EH (cell line): ENCODE measurements at regions not wholly inside any gene's neighbourhood (a gene's known extent, or its start where the extent isn't known, plus 50 kb on each side); places are given as distances from the start of the nearest gene placed in this dataset.
"Not testable (repeated sequence)": the region's sequence is repeated elsewhere in the genome, so short reads cannot be mapped to it uniquely, and the experiment has no call there.

Experiments
- DNase-seq: peaks from one replicate; pipeline ENCODE4 v3.0.0-alpha.2; 2015; ENCODE audit warnings: low read depth

- no peak for DNase-seq
These were observed 400.8 kb downstream of the REEP3 start for GRCh38 chr10:63921908-63922467.

- no peak for DNase-seq
These were observed 401.5 kb downstream of the REEP3 start for GRCh38 chr10:63922468-63923284.

GRCh38 chr10:63929831-63930467 is 408.7 kb downstream of the REEP3 start:
- DNase-seq = peak; percentile 5

- no peak for DNase-seq
These were observed 409.4 kb downstream of the REEP3 start for GRCh38 chr10:63930584-63930983.

- DNase-seq = no peak
These were observed 414.5 kb downstream of the REEP3 start for GRCh38 chr10:63935705-63936104.

- DNase-seq = no peak
These were observed 419.2 kb downstream of the REEP3 start for GRCh38 chr10:63940277-63940922.

GRCh38 chr10:63964406-63964805 is 443.2 kb downstream of the REEP3 start:
- DNase-seq = no peak

- DNase-seq = no peak
These were observed 444.6 kb downstream of the REEP3 start for GRCh38 chr10:63965846-63966245.

- no peak for DNase-seq
These were observed 452.0 kb downstream of the REEP3 start for GRCh38 chr10:63972949-63973827.

GRCh38 chr10:63976538-63976937 is 455.3 kb downstream of the REEP3 start:
- peak; percentile 39 for DNase-seq

- peak; percentile 43 for DNase-seq
These were observed 456.2 kb downstream of the REEP3 start for GRCh38 chr10:63977329-63977923.

GRCh38 chr10:63980870-63981269 is 459.7 kb downstream of the REEP3 start:
- DNase-seq = not testable (repeated sequence)

- DNase-seq = not testable (repeated sequence)
These were observed 462.9 kb downstream of the REEP3 start for GRCh38 chr10:63984061-63984460.

GRCh38 chr10:63986536-63986935 is 465.3 kb downstream of the REEP3 start:
- DNase-seq = no peak

GRCh38 chr10:63987212-63987611 is 466.0 kb downstream of the REEP3 start:
- no peak for DNase-seq

- DNase-seq = no peak
These were observed 473.2 kb downstream of the REEP3 start for GRCh38 chr10:63994371-63994770.

- no peak for DNase-seq
These were observed 486.0 kb downstream of the REEP3 start for GRCh38 chr10:64007157-64007556.

GRCh38 chr10:64010711-64011110 is 489.5 kb downstream of the REEP3 start:
- DNase-seq = no peak

- no peak for DNase-seq
These were observed 490.9 kb downstream of the REEP3 start for GRCh38 chr10:64011912-64012714.

GRCh38 chr10:64014281-64014680 is 493.1 kb downstream of the REEP3 start:
- DNase-seq = no peak
